ENCODE measurements at regions not wholly inside any gene's neighbourhood (a gene's known extent, or its start where the extent isn't known, plus 50 kb on each side); places are given as distances from the start of the nearest gene placed in this dataset.

DNA sequence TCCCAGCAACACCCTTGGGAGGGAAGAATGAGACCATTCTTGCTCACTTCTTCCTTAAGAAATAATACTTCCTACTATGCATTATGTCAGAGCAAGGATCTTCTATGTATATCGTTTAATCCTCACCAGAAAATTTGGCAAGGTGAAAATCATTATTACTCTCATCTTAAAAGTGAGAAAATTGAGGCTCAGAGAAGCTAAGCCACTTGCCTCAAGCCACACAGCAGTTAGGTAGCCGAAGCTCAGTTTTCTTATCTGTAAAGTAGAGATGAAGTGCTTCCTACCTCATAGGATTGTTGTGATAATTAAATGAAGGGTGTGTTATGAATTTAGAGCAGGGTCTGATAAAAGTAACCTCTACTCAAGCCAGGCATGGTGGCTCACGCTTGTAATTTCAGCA, 368.9 kb upstream of the ASIC2 start:
- TF ChIP-seq, protein P1, sequence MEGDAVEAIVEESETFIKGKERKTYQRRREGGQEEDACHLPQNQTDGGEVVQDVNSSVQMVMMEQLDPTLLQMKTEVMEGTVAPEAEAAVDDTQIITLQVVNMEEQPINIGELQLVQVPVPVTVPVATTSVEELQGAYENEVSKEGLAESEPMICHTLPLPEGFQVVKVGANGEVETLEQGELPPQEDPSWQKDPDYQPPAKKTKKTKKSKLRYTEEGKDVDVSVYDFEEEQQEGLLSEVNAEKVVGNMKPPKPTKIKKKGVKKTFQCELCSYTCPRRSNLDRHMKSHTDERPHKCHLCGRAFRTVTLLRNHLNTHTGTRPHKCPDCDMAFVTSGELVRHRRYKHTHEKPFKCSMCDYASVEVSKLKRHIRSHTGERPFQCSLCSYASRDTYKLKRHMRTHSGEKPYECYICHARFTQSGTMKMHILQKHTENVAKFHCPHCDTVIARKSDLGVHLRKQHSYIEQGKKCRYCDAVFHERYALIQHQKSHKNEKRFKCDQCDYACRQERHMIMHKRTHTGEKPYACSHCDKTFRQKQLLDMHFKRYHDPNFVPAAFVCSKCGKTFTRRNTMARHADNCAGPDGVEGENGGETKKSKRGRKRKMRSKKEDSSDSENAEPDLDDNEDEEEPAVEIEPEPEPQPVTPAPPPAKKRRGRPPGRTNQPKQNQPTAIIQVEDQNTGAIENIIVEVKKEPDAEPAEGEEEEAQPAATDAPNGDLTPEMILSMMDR (IDR thresholded peaks at IDR 0.05): no peak
- no peak for TF ChIP-seq POLR2A (IDR thresholded peaks at IDR 0.05)
- no peak for TF ChIP-seq EP300 (IDR thresholded peaks at IDR 0.05)
